ENCODE measurements at regions not wholly inside any gene's neighbourhood (a gene's known extent, or its start where the extent isn't known, plus 50 kb on each side); places are given as distances from the start of the nearest gene placed in this dataset.

GRCh38 chr1:193326296-193326695 lies 139.9 kb upstream of the B3GALT2 start:
- no peak for TF ChIP-seq CTCF (conservative IDR thresholded peaks at IDR 0.05; ENCODE audit: control insufficient read depth, insufficient read depth, low read depth, low read length)
- no peak for DNase-seq (ENCODE audit: low read depth)
- no peak overlapping the region for H3K4me3 ChIP-seq (ENCODE audit: control insufficient read depth, low read depth, low read length)

GRCh38 chr1:193325771-193326170 lies 139.4 kb upstream of the B3GALT2 start:
- DNase-seq (ENCODE audit: low read depth) = no peak
- no peak overlapping the region for H3K4me3 ChIP-seq (ENCODE audit: control insufficient read depth, low read depth, low read length)
- no peak for TF ChIP-seq CTCF (conservative IDR thresholded peaks at IDR 0.05; ENCODE audit: control insufficient read depth, insufficient read depth, low read depth, low read length)

GRCh38 chr1:193325042-193325441 lies 138.6 kb upstream of the B3GALT2 start:
- DNase-seq (ENCODE audit: low read depth) = no peak
- TF ChIP-seq CTCF (conservative IDR thresholded peaks at IDR 0.05; ENCODE audit: control insufficient read depth, insufficient read depth, low read depth, low read length) = no peak
- no peak overlapping the region for H3K4me3 ChIP-seq (ENCODE audit: control insufficient read depth, low read depth, low read length)

GRCh38 chr1:193322211-193322610 lies 135.8 kb upstream of the B3GALT2 start:
- no peak for TF ChIP-seq CTCF (conservative IDR thresholded peaks at IDR 0.05; ENCODE audit: control insufficient read depth, insufficient read depth, low read depth, low read length)
- DNase-seq (ENCODE audit: low read depth) = peak; percentile 65
- no peak overlapping the region for H3K4me3 ChIP-seq (ENCODE audit: control insufficient read depth, low read depth, low read length)

DNA sequence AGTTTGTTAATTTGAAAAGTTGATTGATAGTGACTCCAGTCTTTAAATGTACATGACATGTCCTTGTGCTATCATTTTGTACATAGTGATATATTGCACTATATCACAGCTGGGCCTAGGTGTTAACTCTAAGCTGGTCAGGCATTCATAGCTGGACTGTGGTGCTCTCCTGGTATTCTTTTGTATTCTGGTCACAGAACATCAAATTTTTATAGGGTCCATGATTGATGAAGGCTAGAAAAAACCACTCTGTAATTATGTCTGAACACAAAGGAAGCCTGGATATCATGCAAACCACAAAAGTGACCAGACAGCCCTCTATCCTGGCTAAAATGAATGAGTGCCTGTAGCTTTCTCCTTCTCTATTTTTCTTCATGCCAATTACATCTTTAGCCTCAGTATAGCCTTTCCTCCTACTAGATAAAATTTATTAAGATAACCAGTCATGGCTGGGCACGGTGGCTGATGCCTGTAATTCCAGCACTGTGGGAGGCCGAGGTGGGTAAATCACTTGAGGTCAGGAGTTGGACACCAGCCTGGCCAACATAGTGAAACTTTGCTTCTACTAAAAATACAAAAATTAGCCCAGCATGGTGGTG lies 134.9 kb upstream of the B3GALT2 start:
- no peak for DNase-seq (ENCODE audit: low read depth)

GRCh38 chr1:193320270-193320669 lies 133.9 kb upstream of the B3GALT2 start:
- TF ChIP-seq CTCF (conservative IDR thresholded peaks at IDR 0.05; ENCODE audit: control insufficient read depth, insufficient read depth, low read depth, low read length) = no peak
- H3K4me3 ChIP-seq (ENCODE audit: control insufficient read depth, low read depth, low read length) = no peak overlapping the region
- DNase-seq (ENCODE audit: low read depth) = no peak

More for the DNA sequence above, 134.9 kb upstream of the B3GALT2 start:
- TF ChIP-seq CTCF (conservative IDR thresholded peaks at IDR 0.05; ENCODE audit: control insufficient read depth, insufficient read depth, low read depth, low read length) = no peak
- H3K4me3 ChIP-seq (ENCODE audit: control insufficient read depth, low read depth, low read length) = no peak overlapping the region

DNA sequence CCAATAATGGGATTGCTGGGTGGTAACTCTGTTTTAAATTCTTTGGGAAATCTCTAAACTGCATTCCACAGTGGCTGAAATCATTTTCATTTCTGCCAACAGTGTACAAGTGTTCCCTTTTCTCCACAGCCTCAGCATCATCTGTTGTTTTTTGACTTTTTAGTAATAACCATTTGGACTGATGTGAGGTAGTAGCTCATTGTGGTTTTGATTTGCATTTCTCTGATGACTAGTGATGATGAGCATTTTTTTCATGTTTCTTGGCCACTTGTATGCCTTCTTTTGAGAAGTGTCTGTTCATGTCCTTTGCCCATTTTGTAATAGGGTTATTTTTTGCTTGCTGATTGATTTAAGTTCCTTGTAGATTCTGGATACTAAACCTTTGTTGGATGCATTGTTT lies 131.9 kb upstream of the B3GALT2 start:
- DNase-seq (ENCODE audit: low read depth) = peak; percentile 57
- no peak for TF ChIP-seq CTCF (conservative IDR thresholded peaks at IDR 0.05; ENCODE audit: control insufficient read depth, insufficient read depth, low read depth, low read length)
- H3K4me3 ChIP-seq (ENCODE audit: control insufficient read depth, low read depth, low read length) = no peak overlapping the region
